ENCODE measurements at regions not wholly inside any gene's neighbourhood (a gene's known extent, or its start where the extent isn't known, plus 50 kb on each side); places are given as distances from the start of the nearest gene placed in this dataset.

DNA sequence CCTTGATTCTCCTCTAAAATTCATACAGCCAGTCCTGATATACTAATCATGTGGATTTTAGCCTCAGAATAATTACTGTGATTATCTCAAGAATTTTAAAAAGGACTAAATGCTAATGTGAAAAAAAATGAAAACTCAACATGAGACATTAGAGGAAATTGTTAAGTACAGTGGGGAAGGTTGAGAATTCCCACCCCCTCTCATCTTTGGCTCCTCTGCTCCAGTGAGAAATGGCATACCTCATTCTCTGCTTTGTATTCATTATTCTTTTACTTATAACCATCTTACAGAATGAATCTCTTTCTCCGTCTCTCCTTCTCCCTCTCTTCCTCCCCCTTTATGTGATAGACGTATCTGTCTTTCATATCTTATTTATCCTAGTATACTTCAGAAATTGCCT is 70.9 kb downstream of the DIRAS3 start:
- Histone ChIP-seq H3K27me3 (ENCODE audit: control insufficient read depth, insufficient read depth, low read length) (no peaks in the 10 kb centered on the region), H3K36me3 (ENCODE audit: control insufficient read depth, insufficient read depth, low read length) (no peaks in the 10 kb centered on the region), H3K4me3 (ENCODE audit: low read depth, low read length) (no peak overlapping the region)
- ChIA-PET CTCF (interaction anchor here (1.2 kb wide), 1 partner anchor 12 kb away, joined by 4 read pairs; no protein-coding TSS in a partner anchor), POLR2A (no interaction called here)
- DNase-seq (ENCODE audit: low read depth), result no peak
- TF ChIP-seq, protein P1, sequence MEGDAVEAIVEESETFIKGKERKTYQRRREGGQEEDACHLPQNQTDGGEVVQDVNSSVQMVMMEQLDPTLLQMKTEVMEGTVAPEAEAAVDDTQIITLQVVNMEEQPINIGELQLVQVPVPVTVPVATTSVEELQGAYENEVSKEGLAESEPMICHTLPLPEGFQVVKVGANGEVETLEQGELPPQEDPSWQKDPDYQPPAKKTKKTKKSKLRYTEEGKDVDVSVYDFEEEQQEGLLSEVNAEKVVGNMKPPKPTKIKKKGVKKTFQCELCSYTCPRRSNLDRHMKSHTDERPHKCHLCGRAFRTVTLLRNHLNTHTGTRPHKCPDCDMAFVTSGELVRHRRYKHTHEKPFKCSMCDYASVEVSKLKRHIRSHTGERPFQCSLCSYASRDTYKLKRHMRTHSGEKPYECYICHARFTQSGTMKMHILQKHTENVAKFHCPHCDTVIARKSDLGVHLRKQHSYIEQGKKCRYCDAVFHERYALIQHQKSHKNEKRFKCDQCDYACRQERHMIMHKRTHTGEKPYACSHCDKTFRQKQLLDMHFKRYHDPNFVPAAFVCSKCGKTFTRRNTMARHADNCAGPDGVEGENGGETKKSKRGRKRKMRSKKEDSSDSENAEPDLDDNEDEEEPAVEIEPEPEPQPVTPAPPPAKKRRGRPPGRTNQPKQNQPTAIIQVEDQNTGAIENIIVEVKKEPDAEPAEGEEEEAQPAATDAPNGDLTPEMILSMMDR (IDR thresholded peaks at IDR 0.05; ENCODE audit: insufficient read depth, low read depth, low read length), result no peak

DNA sequence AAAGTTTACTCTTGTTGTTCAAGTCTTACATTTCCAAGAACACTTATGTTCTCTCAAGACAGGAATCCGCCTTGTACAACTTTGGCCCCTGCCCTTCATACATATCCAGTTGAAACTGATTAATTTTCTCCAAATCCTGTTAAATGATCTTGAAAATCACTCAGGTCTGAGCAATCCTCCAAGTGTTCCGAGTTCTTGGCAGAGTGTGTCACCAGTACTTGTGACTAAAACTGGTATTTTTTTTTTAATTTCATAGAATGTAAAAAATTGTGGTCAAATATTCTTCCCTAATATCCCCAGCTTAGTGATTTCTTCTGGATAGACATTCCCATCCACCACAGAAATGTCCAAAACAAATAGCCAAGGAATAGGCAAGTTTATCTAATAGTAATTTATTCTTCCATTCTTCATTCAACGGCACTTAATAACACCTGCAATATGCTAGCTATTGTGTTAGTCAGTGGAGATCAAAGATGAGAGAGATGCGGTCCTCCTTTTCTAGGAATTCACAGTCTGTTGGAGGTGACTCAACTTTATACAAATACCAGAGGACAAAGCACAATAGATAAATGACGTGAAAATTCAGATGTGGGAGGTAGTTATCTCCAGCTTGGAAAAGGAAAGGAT is 71.4 kb downstream of the DIRAS3 start:
- POLR2A ChIA-PET, result no interaction called here
- TF ChIP-seq, protein P1 (IDR thresholded peaks at IDR 0.05; ENCODE audit: insufficient read depth, low read depth, low read length), result no peak
- H3K4me3 ChIP-seq (ENCODE audit: low read depth, low read length), result no peak overlapping the region
- no peaks in the 10 kb centered on the region for H3K27me3 ChIP-seq (ENCODE audit: control insufficient read depth, insufficient read depth, low read length)
- DNase-seq (ENCODE audit: low read depth), result peak; percentile 21
- CTCF ChIA-PET, result no interaction called here
- H3K36me3 ChIP-seq (ENCODE audit: control insufficient read depth, insufficient read depth, low read length), result no peaks in the 10 kb centered on the region

DNA sequence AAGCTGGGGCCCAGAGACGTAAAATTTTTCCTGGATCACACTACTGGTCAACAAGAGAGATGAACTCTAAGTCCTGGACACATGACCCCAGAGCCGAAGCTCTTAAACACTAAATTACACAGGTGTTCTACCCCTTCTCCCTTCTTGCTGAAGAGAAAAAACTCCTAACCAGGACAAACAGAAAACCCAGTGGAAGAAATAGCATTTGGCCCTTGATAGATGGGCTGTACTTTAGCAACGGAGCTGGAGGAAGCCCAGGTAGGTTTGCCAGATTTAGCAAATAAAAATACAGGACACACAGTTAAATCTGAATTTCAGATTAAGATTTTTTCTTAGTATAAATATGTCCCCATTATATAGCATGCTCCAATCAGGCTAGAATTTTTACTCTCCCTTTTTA is 72.7 kb downstream of the DIRAS3 start:
- no peak for DNase-seq (ENCODE audit: low read depth)
- ChIA-PET CTCF (interaction anchor here (0.6 kb wide), 1 partner anchor 127 kb away, joined by 3 read pairs; no protein-coding TSS in a partner anchor), POLR2A (no interaction called here)
- Histone ChIP-seq H3K4me3 (ENCODE audit: low read depth, low read length) (no peak overlapping the region), H3K36me3 (ENCODE audit: control insufficient read depth, insufficient read depth, low read length) (no peaks in the 10 kb centered on the region), H3K27me3 (ENCODE audit: control insufficient read depth, insufficient read depth, low read length) (no peaks in the 10 kb centered on the region)
- TF ChIP-seq, protein P1 (IDR thresholded peaks at IDR 0.05; ENCODE audit: insufficient read depth, low read depth, low read length), result no peak

DNA sequence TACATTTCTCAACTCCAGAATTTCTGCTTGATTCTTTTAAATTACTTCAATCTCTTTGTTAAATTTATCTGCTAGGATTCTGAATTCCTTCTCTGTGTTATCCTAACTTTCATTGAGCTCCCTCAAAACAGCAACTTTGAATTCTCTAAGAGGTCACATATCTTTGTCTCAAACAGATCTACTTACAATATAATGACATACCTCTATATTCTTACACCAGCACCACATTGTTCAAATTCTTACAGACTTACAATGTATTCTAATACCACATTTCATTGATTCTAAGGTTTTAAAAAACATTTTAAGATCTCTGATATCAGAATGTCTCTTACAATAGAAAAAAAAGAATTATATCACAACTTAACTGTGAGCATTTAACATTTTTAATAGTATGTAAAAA is 77.4 kb downstream of the DIRAS3 start:
- no peak for DNase-seq (ENCODE audit: low read depth)
- TF ChIP-seq, protein P1 (IDR thresholded peaks at IDR 0.05; ENCODE audit: insufficient read depth, low read depth, low read length), result no peak
- no peaks in the 10 kb centered on the region for H3K27me3 ChIP-seq (ENCODE audit: control insufficient read depth, insufficient read depth, low read length)
- CTCF ChIA-PET, result interaction anchor here (1.1 kb wide), 1 partner anchor 10 kb away, joined by 3 read pairs; no protein-coding TSS in a partner anchor
- no peaks in the 10 kb centered on the region for H3K36me3 ChIP-seq (ENCODE audit: control insufficient read depth, insufficient read depth, low read length)
- POLR2A ChIA-PET, result no interaction called here
- no peak overlapping the region for H3K4me3 ChIP-seq (ENCODE audit: low read depth, low read length)

DNA sequence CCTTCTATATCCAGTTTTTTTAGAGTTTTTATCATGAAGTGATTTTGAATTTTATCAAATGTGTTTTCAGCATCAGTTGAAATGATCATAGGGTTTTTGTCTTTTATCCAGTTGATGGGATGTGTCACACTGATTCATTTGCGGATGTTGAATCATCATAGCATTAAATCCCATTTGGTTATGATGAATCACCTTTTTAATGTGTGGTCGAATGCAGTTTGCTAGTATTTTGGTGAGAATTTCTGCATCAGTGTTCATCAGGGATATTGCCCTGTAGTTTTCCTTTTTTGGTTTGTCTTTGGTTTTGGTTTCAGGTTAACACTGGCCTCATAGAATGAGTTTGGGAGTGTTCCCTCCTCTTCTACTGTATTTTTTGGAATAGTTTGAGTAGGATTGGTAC is 80.3 kb downstream of the DIRAS3 start:
- peak; percentile 59 for DNase-seq (ENCODE audit: low read depth)
- Histone ChIP-seq H3K27me3 (ENCODE audit: control insufficient read depth, insufficient read depth, low read length) (no peaks in the 10 kb centered on the region), H3K36me3 (ENCODE audit: control insufficient read depth, insufficient read depth, low read length) (no peaks in the 10 kb centered on the region), H3K4me3 (ENCODE audit: low read depth, low read length) (no peak overlapping the region)
- ChIA-PET POLR2A (interaction anchor here (0.6 kb wide), 1 partner anchor 231 kb away, joined by 3 read pairs; no protein-coding TSS in a partner anchor), CTCF (no interaction called here)
- TF ChIP-seq, protein P1 (IDR thresholded peaks at IDR 0.05; ENCODE audit: insufficient read depth, low read depth, low read length), result no peak

All from BJ (cell line).